SK-N-SH treated with all-trans-retinoic acid at 6 μM for 48 hours (cell line): ENCODE measurements at regions not wholly inside any gene's neighbourhood (a gene's known extent, or its start where the extent isn't known, plus 50 kb on each side); places are given as distances from the start of the nearest gene placed in this dataset.

ENCODE experiments used
- CSRNP3 ChIP-seq: fragments of 250-450 bp; sonication (Bioruptor Pico); IDR thresholded peaks from 2 replicates; pipeline ENCODE4 v1.5.1; 2021; ENCODE audit warnings: mild to moderate bottlenecking, moderate library complexity
- ESRRG ChIP-seq: fragments of 250-450 bp; sonication (Bioruptor Pico); IDR thresholded peaks from 2 replicates; pipeline ENCODE4 v1.6.1; 2021; ENCODE audit warnings: mild to moderate bottlenecking
- GLIS3 ChIP-seq: fragments of 250-450 bp; sonication (Bioruptor Pico); IDR thresholded peaks from 2 replicates; pipeline ENCODE4 v1.5.0; 2020; ENCODE audit warnings: mild to moderate bottlenecking, moderate library complexity
- PATZ1 ChIP-seq: fragments of 250-450 bp; sonication (Bioruptor Pico); IDR thresholded peaks from 2 replicates; pipeline ENCODE4 v1.8.0; 2020; ENCODE audit warnings: mild to moderate bottlenecking, moderate library complexity, borderline replicate concordance
- RARB ChIP-seq: fragments of 250-450 bp; sonication (Bioruptor Pico); IDR thresholded peaks from 2 replicates; pipeline ENCODE4 v1.8.0; 2021; ENCODE audit warnings: mild to moderate bottlenecking, moderate library complexity
- TCF4 ChIP-seq: fragments of 250-450 bp; sonication (Bioruptor Pico); IDR thresholded peaks from 2 replicates; pipeline ENCODE4 v1.8.0; 2021; ENCODE audit warnings: mild to moderate bottlenecking, moderate library complexity, borderline replicate concordance
- ZFP3 ChIP-seq: fragments of 250-450 bp; sonication (Bioruptor Pico); IDR thresholded peaks from 2 replicates; pipeline ENCODE4 v1.5.0; 2020; ENCODE audit warnings: mild to moderate bottlenecking, moderate library complexity
- ZNF70 ChIP-seq: fragments of 450-650 bp; formaldehyde crosslinking; IDR thresholded peaks from 2 replicates; pipeline ENCODE4 v1.5.0; 2020; ENCODE audit warnings: mild to moderate bottlenecking, moderate library complexity
- TF ChIP-seq, protein P1 (sequence below): fragments of 250-450 bp; sonication (Bioruptor Pico); IDR thresholded peaks from 2 replicates; pipeline ENCODE4 v1.8.0; 2021; ENCODE audit warnings: low read depth, mild to moderate bottlenecking, moderate library complexity, borderline replicate concordance

DNA sequence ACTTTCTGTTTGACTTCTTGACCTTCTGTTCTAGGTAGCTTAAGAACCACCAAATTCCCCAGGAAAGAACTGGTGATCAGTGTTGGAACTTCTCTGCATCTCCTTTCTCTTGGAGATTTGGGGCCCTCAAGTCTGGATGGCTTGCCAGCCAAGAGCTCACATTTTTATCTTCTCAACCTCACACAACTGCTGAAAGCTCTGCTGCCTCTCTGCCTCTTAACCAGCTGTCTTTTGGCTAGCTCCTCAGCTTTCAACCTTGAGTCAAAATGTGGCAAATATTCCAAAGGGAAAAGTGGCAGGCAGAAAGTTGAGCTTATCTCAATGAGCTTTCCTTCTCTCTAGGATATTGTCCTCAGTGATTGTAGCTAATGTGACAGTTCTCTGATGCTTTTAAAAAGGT, 89.2 kb upstream of the CCDC190 start:
- TF ChIP-seq PATZ1 (CRISPR knock-in tag) (no peak), GLIS3 (CRISPR knock-in tag) (no peak), ZFP3 (no peak), CSRNP3 (CRISPR knock-in tag) (no peak), TCF4 (CRISPR knock-in tag) (no peak), RARB (CRISPR knock-in tag) (no peak), ZNF70 (CRISPR knock-in tag) (no peak), ESRRG (CRISPR knock-in tag) (no peak)
- TF ChIP-seq, protein P1, sequence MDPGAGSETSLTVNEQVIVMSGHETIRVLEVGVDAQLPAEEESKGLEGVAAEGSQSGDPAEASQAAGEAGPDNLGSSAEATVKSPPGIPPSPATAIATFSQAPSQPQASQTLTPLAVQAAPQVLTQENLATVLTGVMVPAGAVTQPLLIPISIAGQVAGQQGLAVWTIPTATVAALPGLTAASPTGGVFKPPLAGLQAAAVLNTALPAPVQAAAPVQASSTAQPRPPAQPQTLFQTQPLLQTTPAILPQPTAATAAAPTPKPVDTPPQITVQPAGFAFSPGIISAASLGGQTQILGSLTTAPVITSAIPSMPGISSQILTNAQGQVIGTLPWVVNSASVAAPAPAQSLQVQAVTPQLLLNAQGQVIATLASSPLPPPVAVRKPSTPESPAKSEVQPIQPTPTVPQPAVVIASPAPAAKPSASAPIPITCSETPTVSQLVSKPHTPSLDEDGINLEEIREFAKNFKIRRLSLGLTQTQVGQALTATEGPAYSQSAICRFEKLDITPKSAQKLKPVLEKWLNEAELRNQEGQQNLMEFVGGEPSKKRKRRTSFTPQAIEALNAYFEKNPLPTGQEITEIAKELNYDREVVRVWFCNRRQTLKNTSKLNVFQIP (CRISPR knock-in tag): no peak
